Peyer's patch (tissue), 4 donors: ENCODE measurements at regions not wholly inside any gene's neighbourhood (a gene's known extent, or its start where the extent isn't known, plus 50 kb on each side); places are given as distances from the start of the nearest gene placed in this dataset.

Experiments used
- POLR2A ChIP-seq, 2 donors: fragments of 450-650 bp; IDR thresholded peaks; one replicate each; pipeline ENCODE4 v1.5.1; 2017; ENCODE audit warnings: antibody characterized with exemption in 2 of 2, mild to moderate bottlenecking in 2 of 2, moderate library complexity in 2 of 2
- TF ChIP-seq, protein P1 (sequence below), 6 experiments: fragments of 450-650 bp in 4 of 6; fragments of 200-600 bp in 2 of 6; sonication (generic) in 1 of 6; IDR thresholded peaks; one replicate each; pipeline ENCODE4 v1.5.1; 2017 to 2019; ENCODE audit warnings: antibody characterized with exemption in 6 of 6, mild to moderate bottlenecking in 3 of 6, moderate library complexity in 1 of 6

DNA sequence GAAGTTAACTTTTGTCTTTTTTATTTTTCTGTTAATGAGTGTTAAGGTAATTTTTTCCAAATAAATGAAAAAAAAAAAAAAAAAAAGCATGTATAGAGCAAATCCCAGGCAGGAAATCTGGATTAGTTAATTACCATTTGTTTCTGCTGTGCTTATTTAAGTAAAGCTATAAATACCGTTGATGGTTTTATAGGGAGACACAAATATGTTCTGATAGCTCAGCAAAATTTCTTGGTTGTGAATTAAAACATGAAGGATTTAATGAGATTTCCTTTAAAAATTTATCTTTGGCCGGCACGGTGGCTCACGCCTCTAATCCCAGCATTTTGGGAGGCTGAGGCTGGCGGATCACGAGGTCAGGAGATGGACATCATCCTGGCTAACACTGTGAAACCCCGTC, 189.4 kb downstream of the CD109 start:
- TF ChIP-seq, protein P1, sequence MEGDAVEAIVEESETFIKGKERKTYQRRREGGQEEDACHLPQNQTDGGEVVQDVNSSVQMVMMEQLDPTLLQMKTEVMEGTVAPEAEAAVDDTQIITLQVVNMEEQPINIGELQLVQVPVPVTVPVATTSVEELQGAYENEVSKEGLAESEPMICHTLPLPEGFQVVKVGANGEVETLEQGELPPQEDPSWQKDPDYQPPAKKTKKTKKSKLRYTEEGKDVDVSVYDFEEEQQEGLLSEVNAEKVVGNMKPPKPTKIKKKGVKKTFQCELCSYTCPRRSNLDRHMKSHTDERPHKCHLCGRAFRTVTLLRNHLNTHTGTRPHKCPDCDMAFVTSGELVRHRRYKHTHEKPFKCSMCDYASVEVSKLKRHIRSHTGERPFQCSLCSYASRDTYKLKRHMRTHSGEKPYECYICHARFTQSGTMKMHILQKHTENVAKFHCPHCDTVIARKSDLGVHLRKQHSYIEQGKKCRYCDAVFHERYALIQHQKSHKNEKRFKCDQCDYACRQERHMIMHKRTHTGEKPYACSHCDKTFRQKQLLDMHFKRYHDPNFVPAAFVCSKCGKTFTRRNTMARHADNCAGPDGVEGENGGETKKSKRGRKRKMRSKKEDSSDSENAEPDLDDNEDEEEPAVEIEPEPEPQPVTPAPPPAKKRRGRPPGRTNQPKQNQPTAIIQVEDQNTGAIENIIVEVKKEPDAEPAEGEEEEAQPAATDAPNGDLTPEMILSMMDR (IDR thresholded peaks at IDR 0.05), result no peak
- TF ChIP-seq POLR2A (IDR thresholded peaks at IDR 0.05), result no peak
